ENCODE measurements at regions not wholly inside any gene's neighbourhood (a gene's known extent, or its start where the extent isn't known, plus 50 kb on each side); places are given as distances from the start of the nearest gene placed in this dataset.
"Not testable (repeated sequence)": the region's sequence is repeated elsewhere in the genome, so short reads cannot be mapped to it uniquely, and the experiment has no call there.

GRCh38 chr3:24689353-24689752 lies 194.7 kb upstream of the THRB start:
- no peak for DNase-seq

GRCh38 chr3:24690777-24691176 lies 196.1 kb upstream of the THRB start:
- DNase-seq = no peak

GRCh38 chr3:24699078-24699477 lies 204.4 kb upstream of the THRB start:
- not testable (repeated sequence) for DNase-seq

GRCh38 chr3:24704496-24704895 lies 209.8 kb upstream of the THRB start:
- no peak for DNase-seq

GRCh38 chr3:24707936-24708335 lies 213.3 kb upstream of the THRB start:
- no peak for DNase-seq

- no peak for DNase-seq
These were observed 215.3 kb upstream of the THRB start for GRCh38 chr3:24709956-24710355.

DNA sequence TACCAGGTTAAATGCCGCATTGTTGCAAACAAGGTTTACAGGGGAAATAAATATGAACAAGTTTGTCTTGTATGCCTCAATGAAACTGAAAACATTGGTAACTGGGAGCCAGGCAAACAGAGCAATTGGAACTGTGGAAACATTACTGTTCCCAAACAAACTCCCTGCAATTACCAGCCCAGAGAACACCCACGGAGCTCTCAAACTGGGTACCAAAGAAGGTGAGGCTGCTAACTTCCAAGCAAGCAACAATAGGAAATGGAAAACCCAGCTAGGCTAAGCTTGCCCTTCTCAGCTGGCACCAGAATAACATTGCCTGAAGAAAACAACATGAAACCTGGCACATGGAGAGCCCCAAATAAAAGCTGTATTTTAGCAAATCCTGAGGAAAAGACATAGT lies 218.9 kb upstream of the THRB start:
- DNase-seq = no peak

- DNase-seq = no peak
These were observed 219.8 kb upstream of the THRB start for GRCh38 chr3:24714436-24714835.

DNA sequence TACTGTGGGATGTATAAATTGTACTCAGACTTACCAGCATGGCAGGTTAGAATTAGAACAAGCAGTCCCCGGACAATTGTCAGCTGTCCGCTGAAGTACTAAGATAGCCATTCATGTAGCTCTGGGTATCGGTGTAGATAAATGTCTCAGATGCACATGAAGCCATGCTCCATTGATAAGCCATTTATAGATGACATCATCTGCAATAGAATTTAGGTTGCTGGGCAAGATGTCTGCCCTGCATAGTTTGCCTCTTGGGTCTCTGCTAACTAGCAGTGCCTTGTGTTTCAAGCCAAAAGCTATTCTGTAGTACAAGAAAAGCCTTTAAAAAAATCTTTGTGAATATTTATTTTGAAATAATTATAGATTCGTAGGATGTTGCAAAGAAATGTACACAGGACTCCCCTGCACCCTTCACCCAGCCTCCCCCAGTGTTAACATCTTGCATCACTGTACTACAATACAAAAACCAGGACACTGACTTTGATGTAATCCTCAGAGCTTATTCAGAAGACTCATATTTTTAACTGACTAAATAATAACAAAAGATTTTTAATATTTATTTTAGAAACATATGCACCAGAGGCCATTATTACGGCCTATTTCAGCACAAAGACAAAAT lies 220.6 kb upstream of the THRB start:
- DNase-seq = no peak

DNA sequence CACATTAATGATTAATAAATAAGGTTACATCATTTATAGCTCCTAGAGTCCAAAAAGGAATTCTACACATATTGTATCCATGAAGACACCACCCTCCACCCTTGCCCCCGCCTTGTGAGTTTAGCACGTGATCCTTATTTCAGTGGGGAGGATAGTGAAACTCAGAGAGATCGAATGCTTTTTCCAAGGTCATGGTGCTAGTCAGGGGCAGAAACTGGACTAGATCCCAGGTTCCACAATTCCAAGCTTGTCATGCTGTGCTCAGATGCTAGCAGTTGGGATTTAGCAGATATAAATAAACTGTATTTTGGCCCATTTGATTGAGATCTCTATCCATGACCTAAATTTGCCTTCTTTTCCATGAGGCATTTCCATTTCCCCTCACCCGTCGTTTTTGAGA lies 227.4 kb upstream of the THRB start:
- no peak for DNase-seq

DNA sequence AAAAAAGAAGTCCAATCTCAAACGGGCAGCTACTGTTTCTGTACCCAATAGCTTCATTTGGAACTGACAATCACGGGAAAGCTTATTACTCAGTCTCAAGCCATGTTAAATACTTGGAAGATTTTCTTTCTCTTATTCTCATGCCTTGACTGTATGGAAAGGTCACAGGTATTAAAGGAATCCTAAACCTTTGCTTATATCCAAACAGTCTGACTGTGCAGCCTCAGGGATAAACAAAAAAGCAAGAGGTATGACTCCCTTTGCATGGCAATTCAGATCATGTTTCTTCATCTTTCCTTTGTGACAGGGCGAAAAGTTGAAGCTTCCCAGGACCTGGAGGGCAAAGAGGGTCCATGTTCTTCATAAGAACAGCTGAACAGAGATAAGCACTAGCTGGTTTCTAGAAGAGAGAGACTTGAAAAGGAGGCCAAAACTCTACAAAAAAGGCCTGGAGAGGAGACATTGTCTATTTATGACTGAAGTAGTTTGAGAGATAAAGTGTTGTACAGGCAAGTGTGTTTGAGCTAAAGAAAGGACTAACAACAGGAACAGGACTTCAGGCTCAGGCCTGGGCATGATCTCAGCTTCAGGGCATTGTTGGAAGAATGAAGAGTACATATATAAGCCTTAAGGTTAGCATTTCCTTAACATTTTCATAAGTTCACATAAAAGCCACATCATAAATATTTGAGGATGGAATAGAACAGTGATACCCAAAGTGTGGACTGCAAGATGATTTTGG lies 231.0 kb upstream of the THRB start:
- DNase-seq = no peak

DNA sequence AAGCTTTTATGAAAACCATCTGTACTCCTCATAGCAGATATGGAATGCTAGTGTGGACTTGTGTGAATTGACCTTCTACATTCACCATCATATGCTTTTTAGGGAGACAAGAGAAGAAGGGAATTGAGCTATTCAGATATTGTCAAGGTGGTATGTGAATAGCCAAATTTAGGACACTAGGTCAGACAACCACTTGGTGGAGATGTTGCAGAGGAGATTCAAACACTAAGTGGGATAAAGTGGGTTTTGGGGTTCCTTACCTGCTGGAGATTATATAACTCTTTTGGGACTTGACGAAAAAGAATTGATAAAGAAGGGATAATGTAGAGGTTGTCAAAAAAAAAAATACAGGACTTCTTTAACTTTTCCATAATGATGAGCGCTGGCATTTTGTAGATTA lies 231.8 kb upstream of the THRB start:
- no peak for DNase-seq

DNA sequence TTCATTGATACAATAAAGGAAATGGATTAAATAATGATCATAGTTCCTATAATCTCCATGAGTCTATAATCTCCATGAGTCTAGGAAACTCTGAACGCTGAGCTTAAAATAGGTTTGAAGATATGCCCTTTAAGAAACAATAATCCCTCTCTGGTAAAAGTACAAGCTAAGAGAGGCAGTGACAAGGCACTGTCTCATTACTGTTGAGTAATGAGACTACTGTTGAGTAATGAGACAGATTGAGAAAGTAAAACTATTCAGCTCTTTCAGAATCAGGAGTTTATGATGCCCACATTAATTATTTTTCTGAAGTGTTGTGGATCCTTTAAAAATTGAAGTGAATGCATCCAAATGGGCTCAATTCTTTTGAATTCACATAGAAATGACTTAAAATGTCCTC lies 235.5 kb upstream of the THRB start:
- no peak for DNase-seq

- no peak for DNase-seq
These were observed 239.4 kb upstream of the THRB start for GRCh38 chr3:24734019-24734418.

DNA sequence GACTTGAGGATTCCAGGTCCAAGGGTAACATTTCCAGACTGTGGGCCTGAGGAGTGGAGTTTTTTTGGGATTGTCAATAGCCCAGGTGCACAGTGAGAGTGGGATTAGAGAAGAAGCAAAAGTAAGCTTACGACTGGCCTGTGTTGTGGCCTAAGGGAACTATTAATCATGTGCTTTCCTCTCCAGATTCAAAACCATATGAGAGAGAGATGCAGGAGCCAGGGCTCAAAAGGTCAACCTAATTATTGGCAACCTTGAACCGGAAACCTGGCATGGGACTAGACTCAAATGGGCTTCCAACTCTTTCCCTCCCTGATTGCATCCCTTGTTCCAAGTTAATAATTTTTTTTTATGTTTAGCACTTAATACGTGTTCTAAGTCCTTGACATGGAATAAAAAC lies 242.1 kb upstream of the THRB start:
- DNase-seq = no peak

- no peak for DNase-seq
These were observed 245.7 kb upstream of the THRB start for GRCh38 chr3:24740326-24740725.

- no peak for DNase-seq
These were observed 246.9 kb upstream of the THRB start for GRCh38 chr3:24741506-24741905.

DNA sequence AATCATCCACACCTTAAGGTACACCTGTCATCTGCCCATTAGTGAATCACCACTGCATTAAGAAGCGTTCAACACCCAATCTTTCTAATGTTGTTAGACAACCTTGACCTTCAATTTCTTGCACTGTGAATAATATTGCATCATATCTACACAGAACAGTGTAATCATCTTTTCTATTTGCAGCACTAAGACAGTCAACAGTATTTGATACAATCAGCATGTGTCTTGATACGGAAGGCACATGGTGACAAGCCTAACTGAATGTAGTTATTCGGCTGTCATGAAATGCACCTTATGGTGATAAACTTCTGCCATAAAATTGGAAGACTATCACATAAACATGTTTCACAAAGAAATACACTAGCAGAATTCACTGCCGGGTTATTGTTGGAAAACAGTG lies 253.9 kb upstream of the THRB start:
- DNase-seq = no peak

GRCh38 chr3:24751020-24751419 lies 256.4 kb upstream of the THRB start:
- no peak for DNase-seq

- DNase-seq = no peak
These were observed 261.6 kb upstream of the THRB start for GRCh38 chr3:24756101-24756888.

GRCh38 chr3:24763393-24763792 lies 268.7 kb upstream of the THRB start:
- no peak for DNase-seq

GRCh38 chr3:24764236-24764915 lies 269.7 kb upstream of the THRB start:
- DNase-seq = no peak

GRCh38 chr3:24765399-24765798 lies 270.7 kb upstream of the THRB start:
- DNase-seq = no peak

- no peak for DNase-seq
These were observed 275.3 kb upstream of the THRB start for GRCh38 chr3:24769918-24770317.

Measured in NCI-H1092 (cell line).